Islet precursor cell (in vitro differentiated cells): ENCODE measurements at regions not wholly inside any gene's neighbourhood (a gene's known extent, or its start where the extent isn't known, plus 50 kb on each side); places are given as distances from the start of the nearest gene placed in this dataset.
"Not testable (repeated sequence)": the region's sequence is repeated elsewhere in the genome, so short reads cannot be mapped to it uniquely, and the experiment has no call there.

Experiments
- DNase-seq: peaks from one replicate; pipeline ENCODE4 v3.0.0-alpha.2; 2018

- DNase-seq = not testable (repeated sequence)
Measured at GRCh38 chr21:9070703-9071102, 1450.7 kb upstream of the TPTE start.

GRCh38 chr21:9073010-9073409 is 1448.4 kb upstream of the TPTE start:
- not testable (repeated sequence) for DNase-seq

- DNase-seq = not testable (repeated sequence)
Measured at GRCh38 chr21:9074772-9075171, 1446.6 kb upstream of the TPTE start.

- not testable (repeated sequence) for DNase-seq
Measured at GRCh38 chr21:9083091-9083826, 1438.1 kb upstream of the TPTE start.

- DNase-seq = not testable (repeated sequence)
Measured at GRCh38 chr21:9086299-9086698, 1435.1 kb upstream of the TPTE start.

- peak; percentile 31 for DNase-seq
Measured at GRCh38 chr21:9087816-9088215, 1433.6 kb upstream of the TPTE start.

GRCh38 chr21:9129741-9130140 is 1391.6 kb upstream of the TPTE start:
- not testable (repeated sequence) for DNase-seq

- DNase-seq = not testable (repeated sequence)
Measured at GRCh38 chr21:9130817-9131216, 1390.6 kb upstream of the TPTE start.
